ENCODE measurements at regions not wholly inside any gene's neighbourhood (a gene's known extent, or its start where the extent isn't known, plus 50 kb on each side); places are given as distances from the start of the nearest gene placed in this dataset.

DNA sequence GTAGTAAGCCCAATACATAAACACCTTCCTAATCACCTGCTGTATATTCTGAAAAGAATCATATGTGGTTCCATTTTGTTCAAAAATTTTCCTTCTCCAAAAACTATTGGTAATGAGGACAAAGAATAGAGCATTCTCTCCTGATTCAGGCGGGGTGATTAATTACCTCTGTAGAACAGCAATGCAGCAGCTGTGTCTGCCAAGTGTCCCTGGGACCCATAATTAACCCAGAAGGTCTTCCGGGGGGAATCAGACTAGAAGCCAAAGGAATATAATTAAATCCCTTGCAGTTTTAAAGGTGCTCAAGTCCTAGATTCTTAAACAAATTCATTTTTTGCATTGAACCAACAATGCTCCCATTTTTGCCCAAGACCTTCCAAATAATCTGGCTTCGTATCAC, 60.3 kb upstream of the ABLIM1 start:
- TF ChIP-seq, protein P1, sequence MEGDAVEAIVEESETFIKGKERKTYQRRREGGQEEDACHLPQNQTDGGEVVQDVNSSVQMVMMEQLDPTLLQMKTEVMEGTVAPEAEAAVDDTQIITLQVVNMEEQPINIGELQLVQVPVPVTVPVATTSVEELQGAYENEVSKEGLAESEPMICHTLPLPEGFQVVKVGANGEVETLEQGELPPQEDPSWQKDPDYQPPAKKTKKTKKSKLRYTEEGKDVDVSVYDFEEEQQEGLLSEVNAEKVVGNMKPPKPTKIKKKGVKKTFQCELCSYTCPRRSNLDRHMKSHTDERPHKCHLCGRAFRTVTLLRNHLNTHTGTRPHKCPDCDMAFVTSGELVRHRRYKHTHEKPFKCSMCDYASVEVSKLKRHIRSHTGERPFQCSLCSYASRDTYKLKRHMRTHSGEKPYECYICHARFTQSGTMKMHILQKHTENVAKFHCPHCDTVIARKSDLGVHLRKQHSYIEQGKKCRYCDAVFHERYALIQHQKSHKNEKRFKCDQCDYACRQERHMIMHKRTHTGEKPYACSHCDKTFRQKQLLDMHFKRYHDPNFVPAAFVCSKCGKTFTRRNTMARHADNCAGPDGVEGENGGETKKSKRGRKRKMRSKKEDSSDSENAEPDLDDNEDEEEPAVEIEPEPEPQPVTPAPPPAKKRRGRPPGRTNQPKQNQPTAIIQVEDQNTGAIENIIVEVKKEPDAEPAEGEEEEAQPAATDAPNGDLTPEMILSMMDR (IDR thresholded peaks at IDR 0.05; ENCODE audit: insufficient read depth, low read depth, low read length): no peak
- TF ChIP-seq EZH2 (IDR thresholded peaks at IDR 0.05; ENCODE audit: insufficient read depth, low read length): no peak

All from astrocyte (in vitro differentiated cells and primary cell).